ENCODE measurements at regions not wholly inside any gene's neighbourhood (a gene's known extent, or its start where the extent isn't known, plus 50 kb on each side); places are given as distances from the start of the nearest gene placed in this dataset.
"Not testable (repeated sequence)": the region's sequence is repeated elsewhere in the genome, so short reads cannot be mapped to it uniquely, and the experiment has no call there.

DNA sequence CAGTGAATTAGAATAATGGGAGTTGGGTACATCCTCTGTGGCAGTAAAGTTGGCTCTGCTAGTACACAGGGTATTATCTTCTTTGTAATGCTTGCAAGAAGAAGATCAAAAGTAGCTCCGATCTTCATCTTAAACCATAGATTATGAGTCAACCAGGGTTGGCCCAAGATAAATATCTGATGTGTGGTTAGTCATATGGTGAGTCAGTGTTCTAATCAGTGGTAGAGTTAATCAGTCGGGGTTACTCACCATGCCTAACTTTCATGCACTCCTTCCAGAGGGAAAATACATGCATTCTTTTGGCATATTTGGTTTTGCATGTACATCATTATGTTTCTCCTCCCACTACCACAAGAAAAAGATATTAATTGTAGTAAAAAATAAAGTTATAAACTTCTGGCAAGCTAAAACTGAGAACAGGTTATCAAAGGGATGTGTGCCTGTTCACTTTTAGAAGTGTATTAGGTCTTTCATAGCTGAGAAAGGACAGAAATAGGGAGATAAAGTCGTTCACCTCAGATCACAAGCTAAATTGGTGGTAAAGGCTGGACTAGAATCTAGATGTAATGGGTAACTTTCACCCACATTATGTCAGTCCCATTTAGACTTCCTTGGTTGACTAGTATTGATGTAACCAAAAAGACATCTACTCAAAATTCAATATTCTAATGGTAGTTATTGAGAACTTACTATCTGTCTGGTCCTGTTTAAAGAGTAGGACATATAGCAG, 684.4 kb downstream of the IRS1 start:
- no peak for DNase-seq

DNA sequence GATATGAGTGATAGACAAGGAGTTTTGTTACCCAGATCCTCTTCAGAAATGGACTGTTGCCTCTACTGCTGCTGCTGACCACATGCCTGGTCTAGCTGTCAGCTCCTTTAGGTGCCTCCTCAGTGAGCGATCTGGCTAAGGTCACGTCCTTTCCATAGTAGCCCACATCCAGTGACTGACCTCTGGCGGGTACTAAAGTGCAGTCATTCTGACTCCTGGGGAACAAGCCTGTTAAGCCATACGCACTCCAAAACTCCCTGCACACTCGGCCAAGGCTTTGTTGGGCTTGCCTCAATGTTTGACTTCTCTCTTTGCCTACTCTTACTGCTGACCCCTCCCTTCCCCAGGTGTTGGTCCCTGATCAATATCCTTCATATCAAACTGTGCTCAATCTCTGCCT, 685.2 kb downstream of the IRS1 start:
- DNase-seq = no peak

GRCh38 chr2:226098861-226099745, 699.6 kb downstream of the NYAP2 start:
- DNase-seq = no peak

- DNase-seq = no peak
Measured at GRCh38 chr2:226095058-226095457, 695.5 kb downstream of the NYAP2 start.

DNA sequence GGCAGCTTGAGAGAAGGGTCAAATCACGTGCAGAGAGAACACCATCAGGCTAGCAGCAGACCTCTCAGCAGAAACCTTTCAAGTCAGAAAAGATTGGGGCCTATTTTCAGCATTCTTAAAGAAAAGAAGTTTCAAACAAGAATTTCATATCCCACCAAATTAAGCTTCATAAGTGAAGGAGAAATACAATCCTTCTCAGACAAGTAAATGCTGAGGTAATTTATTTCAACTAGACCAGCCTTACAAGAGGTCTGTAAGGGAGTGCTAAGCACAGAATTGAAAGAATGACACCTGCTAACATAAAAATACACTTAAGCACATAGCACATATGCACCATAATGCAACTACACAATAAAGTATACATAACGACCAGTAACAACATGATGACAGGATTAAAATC, 693.9 kb downstream of the NYAP2 start:
- DNase-seq = no peak

- no peak for DNase-seq
Measured at GRCh38 chr2:226088366-226088674, 688.8 kb downstream of the NYAP2 start.

DNA sequence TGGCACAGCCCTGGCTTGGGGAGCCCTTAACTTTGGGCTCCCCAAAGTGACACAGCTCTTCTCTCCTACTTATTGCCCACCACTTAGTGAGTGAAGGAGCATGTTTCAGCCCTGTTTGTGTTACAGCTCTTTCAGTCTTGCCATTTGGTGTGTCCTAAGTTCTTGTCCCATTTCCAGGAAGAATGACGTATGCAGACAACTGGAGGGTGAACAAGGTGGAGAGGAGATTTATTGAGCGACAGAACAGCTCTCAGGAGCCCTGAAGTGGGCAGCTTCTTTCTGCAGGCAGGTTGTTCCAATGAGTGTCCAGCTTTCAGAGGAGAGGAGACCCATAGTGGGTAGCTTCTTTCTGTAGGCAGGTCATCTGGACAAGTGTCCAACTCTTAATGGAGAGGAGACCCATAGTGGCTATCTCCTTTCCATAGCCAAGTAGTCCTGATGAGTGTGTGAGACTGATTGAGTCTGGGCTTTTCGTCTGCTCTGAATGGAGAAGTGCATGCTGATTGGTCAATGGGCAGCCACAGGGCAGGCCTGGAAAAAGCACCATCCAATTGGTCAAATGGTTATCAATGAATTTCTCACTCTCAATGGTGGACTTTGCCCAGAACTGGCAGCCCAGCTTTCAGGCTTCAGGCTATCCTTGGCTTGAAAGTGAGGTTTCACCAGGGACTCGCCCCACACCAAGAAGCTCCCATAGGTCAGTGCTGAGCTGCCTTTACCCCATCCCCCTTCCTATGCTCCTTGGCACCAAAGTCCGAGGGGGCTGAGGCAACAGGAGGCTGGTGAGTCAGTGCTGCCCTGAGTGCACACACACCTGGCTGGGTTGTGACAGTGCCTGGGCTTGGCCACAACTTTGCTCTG, 688.2 kb downstream of the NYAP2 start:
- no peak for DNase-seq

GRCh38 chr2:226087051-226087450, 687.5 kb downstream of the NYAP2 start:
- no peak for DNase-seq

GRCh38 chr2:226086190-226086589, 686.7 kb downstream of the NYAP2 start:
- DNase-seq = no peak

GRCh38 chr2:226085425-226085824, 685.9 kb downstream of the NYAP2 start:
- DNase-seq = not testable (repeated sequence)

GRCh38 chr2:226080334-226080733, 680.8 kb downstream of the NYAP2 start:
- DNase-seq = no peak

GRCh38 chr2:226079671-226080181, 680.2 kb downstream of the NYAP2 start:
- no peak for DNase-seq

DNA sequence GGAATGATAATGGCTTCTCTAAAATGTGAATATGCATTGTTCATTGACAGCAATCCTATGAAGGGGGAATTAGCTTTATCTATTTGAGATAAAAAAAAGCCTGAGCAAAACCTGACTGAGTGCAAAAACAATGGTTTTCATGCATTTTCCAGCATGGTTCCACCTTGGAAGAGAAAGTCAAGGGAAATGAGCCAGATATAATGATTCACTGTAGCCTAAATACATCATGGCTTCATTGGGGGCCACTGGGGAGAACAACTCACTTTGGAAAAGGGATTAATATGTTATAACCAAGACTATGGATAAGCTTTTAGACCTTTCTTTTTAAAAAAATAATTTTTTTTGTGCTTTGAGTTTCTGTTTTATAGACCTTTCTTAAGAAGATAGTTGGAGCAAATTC, 679.7 kb downstream of the NYAP2 start:
- DNase-seq = no peak

- no peak for DNase-seq
Measured at GRCh38 chr2:226078666-226079065, 679.2 kb downstream of the NYAP2 start.

DNA sequence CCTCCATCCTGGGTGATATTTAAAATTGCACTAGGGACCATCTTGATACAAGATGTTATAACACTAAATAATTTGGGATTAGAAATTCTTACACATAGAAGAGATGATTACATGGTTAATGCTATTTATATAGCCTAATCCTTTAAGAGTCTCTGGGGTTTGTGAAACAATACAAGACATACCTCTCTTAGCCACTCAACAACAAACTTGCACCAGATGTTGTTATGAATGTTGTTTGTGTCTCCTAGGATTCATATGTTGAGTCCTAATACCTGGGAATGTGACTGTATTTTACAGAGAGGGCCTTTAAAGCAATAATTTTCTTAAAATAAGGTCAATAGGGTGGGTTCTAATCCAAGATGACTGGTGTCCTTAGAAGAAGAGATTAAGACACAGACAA, 678.3 kb downstream of the NYAP2 start:
- DNase-seq = no peak

DNA sequence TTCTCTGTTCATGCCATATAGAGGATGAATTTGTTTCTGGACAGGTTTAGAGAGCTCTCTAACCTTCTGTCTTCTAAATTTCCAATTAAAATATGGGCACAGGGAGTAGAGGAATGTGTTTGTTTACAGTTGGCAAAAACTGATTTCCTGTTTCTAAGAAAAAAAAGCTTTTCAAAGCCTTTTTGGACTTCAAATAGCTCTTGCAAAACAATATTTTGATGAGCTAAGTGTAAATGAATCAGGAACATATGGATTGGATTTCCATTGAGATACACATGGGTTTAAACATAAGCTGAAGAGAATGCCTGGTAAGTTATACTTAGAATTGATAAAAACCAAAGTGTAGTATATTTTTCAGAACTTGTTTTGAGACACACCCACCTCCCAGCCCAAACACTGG, 677.5 kb downstream of the NYAP2 start:
- no peak for DNase-seq

- no peak for DNase-seq
Measured at GRCh38 chr2:226076529-226076928, 677.0 kb downstream of the NYAP2 start.

DNA sequence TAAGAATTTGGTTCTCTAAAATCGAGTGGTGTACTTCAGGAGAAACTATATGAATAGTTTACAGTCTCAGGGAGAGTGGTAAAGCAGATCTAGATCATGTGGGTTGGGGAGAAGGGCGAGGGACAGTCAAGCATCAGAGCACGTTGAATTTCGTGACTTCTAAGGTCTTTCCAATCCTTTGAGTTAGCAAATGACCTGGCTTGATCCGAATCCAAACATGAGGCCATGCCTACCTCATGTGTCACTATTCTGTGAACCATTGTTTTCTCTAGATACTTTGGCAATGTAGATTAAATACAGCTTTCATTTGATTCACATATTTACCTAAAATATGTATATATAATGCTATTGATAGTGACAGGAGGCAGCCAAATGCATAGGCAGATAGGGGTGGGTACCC, 674.9 kb downstream of the NYAP2 start:
- no peak for DNase-seq

DNA sequence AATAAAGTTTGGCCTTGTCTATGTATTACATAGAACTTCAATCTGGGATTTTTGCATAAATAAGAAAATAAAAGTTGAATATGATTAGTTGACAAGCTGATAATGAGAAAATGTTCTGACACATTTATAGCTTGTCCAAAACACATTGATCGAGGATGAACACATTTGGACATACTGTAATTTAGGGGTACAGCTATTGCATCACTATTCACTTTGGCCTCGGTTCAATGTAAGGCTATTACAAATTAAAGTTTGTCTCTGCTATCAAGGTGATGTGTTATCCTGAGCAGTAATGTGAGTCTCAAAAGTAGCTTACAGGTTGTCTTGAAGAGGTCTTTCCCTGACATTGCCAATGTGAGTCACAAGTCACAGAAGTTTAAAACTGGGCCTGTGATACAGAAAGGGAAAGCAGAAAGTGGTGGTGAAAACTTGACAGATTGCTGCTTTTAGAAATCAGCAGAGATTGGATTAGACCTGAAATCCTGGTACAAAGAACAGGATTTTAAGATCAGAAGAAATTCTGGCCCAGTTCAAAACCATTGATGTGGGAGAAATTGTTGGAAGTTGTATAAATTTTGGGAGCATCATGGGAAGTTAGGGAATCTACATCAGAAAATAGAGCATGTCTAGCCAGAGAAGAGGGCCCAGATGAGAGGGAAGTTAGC, 674.1 kb downstream of the NYAP2 start:
- DNase-seq = no peak

GRCh38 chr2:226066873-226067272, 667.4 kb downstream of the NYAP2 start:
- DNase-seq = no peak

GRCh38 chr2:226066391-226066790, 666.9 kb downstream of the NYAP2 start:
- no peak for DNase-seq

DNA sequence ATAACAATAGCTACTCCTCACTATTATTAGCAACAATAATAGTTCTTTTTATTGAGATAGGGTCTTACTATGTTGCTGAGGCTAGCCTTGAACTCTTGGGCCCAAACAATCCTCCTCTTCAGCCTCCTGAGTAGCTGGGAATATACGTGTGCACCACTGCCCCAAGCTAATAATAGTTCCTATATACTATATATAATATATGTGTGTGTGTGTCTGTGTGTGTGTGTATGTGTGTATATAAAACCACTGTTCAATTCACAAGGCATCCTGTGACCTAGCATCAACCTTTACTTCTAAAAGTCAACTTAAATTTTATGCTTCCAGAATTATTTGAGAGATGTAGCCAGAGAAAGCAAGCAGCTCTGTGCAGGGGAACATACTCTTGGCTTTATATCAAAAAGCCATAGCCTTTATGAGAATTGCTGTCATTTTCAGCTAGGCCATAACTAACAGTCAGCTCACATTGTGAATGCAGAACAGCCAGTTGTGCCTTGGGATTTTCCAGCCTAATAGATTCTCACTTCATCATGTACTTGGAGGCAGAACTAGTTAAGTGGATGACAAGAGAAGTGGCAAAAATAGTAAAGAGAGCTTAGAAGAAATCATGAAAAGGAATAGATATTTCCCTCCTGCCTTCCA, 665.5 kb downstream of the NYAP2 start:
- no peak for DNase-seq
